ENCODE measurements at regions not wholly inside any gene's neighbourhood (a gene's known extent, or its start where the extent isn't known, plus 50 kb on each side); places are given as distances from the start of the nearest gene placed in this dataset.

DNA sequence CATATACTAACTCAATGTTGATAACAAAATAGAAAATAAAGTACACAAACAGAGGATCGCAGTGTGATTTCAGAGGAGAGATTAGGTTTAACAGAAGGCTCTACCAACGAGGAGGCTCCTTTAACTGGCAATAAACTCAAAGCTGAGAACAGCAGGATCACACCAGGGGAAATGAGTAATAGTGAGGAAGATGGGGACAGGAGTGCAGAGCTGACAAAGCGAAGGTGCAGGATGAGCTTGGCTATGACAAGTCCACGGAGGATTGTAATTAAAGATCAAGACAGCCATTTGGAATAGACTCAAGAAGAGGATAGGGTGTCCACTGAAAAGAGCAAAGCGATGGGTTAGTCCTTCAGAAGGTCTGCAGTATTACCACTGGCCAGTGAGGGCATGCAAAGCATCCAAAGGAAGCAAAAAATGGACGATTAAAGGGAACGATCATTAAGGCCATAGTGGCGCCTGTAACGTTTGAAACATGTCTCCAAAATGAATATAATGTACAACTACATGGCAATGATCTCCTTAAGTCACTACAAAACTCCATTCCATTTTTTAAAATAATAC lies 85.3 kb downstream of the GRIN2B start:
- Histone ChIP-seq H3K9me3 (no peaks in the 10 kb centered on the region), H3K4me3 (no peak overlapping the region), H3K27ac (no peak overlapping the region), H3K27me3 (no peaks in the 10 kb centered on the region), H3K4me1 (no peaks in the 10 kb centered on the region), H3K36me3 (no peaks in the 10 kb centered on the region)
- DNase-seq (no peak), ATAC-seq (no peak)
- WGBS, 2 donors = 76 to 84% methylated on average over 9 of the region's 9 CpGs
- intact Hi-C loops (cut with DNase I) = no loop called here
- TF ChIP-seq, protein P1, sequence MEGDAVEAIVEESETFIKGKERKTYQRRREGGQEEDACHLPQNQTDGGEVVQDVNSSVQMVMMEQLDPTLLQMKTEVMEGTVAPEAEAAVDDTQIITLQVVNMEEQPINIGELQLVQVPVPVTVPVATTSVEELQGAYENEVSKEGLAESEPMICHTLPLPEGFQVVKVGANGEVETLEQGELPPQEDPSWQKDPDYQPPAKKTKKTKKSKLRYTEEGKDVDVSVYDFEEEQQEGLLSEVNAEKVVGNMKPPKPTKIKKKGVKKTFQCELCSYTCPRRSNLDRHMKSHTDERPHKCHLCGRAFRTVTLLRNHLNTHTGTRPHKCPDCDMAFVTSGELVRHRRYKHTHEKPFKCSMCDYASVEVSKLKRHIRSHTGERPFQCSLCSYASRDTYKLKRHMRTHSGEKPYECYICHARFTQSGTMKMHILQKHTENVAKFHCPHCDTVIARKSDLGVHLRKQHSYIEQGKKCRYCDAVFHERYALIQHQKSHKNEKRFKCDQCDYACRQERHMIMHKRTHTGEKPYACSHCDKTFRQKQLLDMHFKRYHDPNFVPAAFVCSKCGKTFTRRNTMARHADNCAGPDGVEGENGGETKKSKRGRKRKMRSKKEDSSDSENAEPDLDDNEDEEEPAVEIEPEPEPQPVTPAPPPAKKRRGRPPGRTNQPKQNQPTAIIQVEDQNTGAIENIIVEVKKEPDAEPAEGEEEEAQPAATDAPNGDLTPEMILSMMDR (IDR thresholded peaks at IDR 0.05) = no peak

DNA sequence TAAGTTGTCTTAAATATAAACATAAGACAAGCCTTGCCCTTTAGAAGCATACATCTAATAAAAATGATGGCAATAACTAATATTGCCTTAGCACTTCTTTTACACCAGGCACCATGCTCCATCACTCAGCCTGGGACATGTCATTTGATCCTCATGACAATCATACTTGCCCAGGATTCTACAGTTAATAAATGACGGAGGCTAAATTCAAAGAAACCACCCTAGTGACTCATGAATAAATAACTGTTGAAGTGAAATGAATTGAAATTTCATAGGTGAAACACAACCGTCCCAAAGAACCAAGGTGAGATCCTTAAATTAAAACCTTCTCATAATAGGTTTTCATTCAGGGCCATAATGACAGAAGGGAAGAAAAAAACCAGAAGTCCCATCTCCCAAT lies 89.5 kb downstream of the GRIN2B start:
- H3K36me3 ChIP-seq = no peaks in the 10 kb centered on the region
- no peak overlapping the region for H3K4me3 ChIP-seq
- ATAC-seq (no peak), DNase-seq (no peak)
- intact Hi-C loops (cut with DNase I) = no loop called here
- no peaks in the 10 kb centered on the region for H3K9me3 ChIP-seq
- no peak overlapping the region for H3K27ac ChIP-seq
- 88 to 91% methylated on average over 2 of the region's 2 CpGs for WGBS, 2 donors
- H3K27me3 ChIP-seq = peaks cover 0 to 4% (median 0%) of the 10 kb centered on the region in 7 donors
- TF ChIP-seq, protein P1 (IDR thresholded peaks at IDR 0.05) = no peak
- no peaks in the 10 kb centered on the region for H3K4me1 ChIP-seq

DNA sequence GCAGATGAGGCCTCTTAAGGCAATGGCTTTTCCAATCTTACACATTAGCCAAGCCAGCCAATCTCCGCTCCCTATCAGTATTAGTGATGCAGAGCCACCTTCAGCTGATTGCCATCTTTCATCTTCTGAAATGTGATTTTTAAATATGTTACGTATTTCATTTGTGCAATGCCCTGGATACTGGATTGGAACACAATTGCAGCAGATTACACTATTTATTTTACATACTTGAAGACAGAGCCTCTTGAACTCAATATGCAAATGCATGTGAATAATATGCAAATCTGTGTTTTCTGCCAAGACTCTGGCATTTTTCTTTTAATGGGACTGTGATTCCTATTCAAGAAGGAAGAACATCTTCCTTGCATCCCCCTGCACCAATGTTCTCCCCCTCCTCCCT lies 90.5 kb downstream of the GRIN2B start:
- Histone ChIP-seq H3K9me3 (no peaks in the 10 kb centered on the region), H3K27ac (no peak overlapping the region), H3K36me3 (no peaks in the 10 kb centered on the region), H3K4me3 (no peak overlapping the region), H3K27me3 (peaks cover 0 to 10% (median 0%) of the 10 kb centered on the region in 7 donors), H3K4me1 (no peaks in the 10 kb centered on the region)
- TF ChIP-seq, protein P1 (IDR thresholded peaks at IDR 0.05) = no peak
- ATAC-seq (no peak), DNase-seq (no peak)
- intact Hi-C loops (cut with DNase I) = no loop called here
- 71 to 97% methylated on average over 2 of the region's 2 CpGs for WGBS, 2 donors

DNA sequence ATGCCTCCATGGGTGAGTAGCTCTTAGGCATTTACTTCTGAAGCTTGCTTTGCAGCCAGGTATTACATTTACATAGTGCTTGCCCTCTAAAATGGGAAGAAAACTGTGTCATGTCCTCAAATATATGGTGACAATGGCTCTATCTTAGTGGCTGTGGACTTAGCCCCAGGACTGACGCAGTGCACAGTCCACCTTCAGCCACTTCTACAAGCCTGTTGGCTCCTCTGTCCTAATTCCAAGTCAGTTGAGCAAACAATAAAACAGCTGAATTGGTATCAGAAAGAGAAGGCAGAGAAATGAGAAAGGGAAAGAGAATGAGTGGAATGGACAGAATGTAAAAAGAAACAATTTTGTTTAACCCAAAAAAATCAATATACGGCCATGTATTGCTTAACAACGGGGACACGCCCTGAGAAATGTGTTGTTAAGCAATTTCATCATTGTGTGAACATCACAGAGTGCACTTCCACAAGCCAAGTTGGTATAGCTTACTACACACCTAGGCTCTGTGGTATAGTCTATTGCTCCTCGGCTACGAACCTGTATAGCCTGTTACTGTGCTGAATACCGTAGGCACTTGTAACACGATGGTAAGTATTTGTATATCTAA lies 93.5 kb downstream of the GRIN2B start:
- H3K9me3 ChIP-seq = no peaks in the 10 kb centered on the region
- 93 to 95% methylated on average over 8 of the region's 8 CpGs for WGBS, 2 donors
- H3K27me3 ChIP-seq = peaks cover 0 to 20% (median 3%) of the 10 kb centered on the region in 7 donors
- no peaks in the 10 kb centered on the region for H3K36me3 ChIP-seq
- intact Hi-C loops (cut with DNase I) = no loop called here
- no peak for DNase-seq
- no peak overlapping the region for H3K4me3 ChIP-seq
- TF ChIP-seq, protein P1 (IDR thresholded peaks at IDR 0.05) = no peak
- no peaks in the 10 kb centered on the region for H3K4me1 ChIP-seq
- H3K27ac ChIP-seq = no peak overlapping the region
- no peak for ATAC-seq
